Fibroblast of lung (primary cell): ENCODE measurements at regions not wholly inside any gene's neighbourhood (a gene's known extent, or its start where the extent isn't known, plus 50 kb on each side); places are given as distances from the start of the nearest gene placed in this dataset.

Experiments used
- CTCF ChIP-seq, 2 donors: IDR thresholded peaks in 1 of 2; conservative IDR thresholded peaks in 1 of 2; 1 replicate in 1 of 2; 2 replicates in 1 of 2; pipeline ENCODE4 v1.5.1; 2011 to 2012; ENCODE audit warnings: low read length in 2 of 2, control low read depth in 1 of 2, inconsistent platforms in 1 of 2, low read depth in 1 of 2, mild to moderate bottlenecking in 1 of 2
- EZH2 ChIP-seq: IDR thresholded peaks from 2 replicates; pipeline ENCODE4 v1.5.1; 2012; ENCODE audit warnings: low read length, control low read depth, mild to moderate bottlenecking; ENCODE audit errors: missing control alignments

DNA sequence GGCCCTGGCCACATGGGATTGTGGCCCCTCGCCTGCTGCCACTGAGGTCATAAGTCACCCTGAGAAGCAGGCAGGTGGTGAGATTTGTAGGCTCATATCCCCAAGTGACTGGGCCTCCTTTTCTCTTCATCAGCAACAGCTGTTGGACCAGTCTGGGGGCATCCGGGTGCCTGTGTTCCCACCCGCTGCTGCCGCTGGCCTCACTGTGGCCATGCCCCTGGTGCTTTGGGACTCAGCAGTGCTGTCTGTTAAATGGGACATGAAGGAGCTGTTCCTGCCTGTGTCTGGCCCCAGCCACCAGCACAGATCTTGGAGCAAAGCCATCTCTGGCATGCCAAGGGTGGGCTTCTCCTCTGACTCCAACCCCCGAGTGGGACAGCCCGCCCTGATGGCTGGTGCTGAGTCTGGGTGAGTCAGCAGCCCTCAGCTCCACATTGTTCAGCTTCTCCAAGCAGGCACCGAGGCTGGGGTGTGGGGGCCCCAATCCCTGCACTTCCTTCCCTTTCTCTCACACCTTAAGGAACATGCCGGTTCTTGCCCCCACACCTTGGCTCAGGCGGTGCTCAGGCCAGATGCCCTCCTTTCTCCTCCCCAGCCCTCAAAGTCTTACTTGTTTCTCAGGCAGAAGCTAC, 207.9 kb downstream of the GLI2 start:
- TF ChIP-seq CTCF (conservative IDR thresholded peaks at IDR 0.05 in 1 of 2, IDR thresholded peaks at IDR 0.05 in 1 of 2; ENCODE audit: low read depth in 1 of 2, low read length in 2 of 2) (no peak), EZH2 (no peak)
